ENCODE measurements at regions not wholly inside any gene's neighbourhood (a gene's known extent, or its start where the extent isn't known, plus 50 kb on each side); places are given as distances from the start of the nearest gene placed in this dataset.

DNA sequence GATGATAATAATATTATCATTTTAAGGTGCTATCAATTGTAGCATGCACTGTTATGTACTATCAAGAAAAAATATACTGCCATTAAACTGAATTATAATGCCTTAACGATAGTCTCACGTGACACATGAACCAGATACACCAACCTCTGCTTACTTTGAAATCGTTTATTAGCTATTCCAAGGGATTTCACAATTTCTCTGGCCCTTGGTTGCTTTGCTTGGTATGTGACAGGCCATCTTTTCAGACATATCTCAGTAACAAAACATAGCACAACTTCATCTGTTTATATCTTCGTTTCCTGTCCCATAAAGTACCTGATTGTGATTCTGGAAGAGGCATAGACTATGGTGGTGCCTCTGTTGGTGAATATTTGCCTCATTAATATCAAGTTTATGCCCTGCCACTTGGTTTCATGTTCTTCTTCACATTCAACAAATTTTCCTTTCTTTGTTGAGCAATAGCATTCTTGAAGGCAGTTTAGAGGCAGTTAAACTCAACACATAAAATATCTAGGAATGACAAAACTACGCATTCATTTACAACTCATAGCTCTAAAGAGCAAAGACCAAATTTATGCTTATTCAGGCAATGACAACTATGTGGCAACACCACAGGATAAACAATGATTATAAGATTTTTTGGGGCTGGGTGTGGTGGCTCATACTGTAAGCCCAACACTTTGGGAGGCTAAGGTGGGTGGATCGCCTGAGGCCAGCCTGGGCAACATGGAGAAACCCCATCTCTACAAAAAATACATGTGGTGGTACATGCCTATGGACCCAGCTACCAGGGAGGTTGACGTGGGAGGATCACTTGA, 84.3 kb downstream of the MCFD2 start:
- intact Hi-C loops (cut with micrococcal nuclease): no loop called here
- Histone ChIP-seq H3K9me3 (replicated peaks) (no peaks in the 10 kb centered on the region), H3K27me3 (ENCODE audit: low read depth) (no peaks in the 10 kb centered on the region), H3K4me1 (peaks cover 11% of the 10 kb centered on the region), H3K4me3 (no peak overlapping the region), H3K36me3 (no peaks in the 10 kb centered on the region), H3K27ac (replicated peaks) (no peak overlapping the region)
- DNase-seq: no peak
- TF ChIP-seq, protein P1, sequence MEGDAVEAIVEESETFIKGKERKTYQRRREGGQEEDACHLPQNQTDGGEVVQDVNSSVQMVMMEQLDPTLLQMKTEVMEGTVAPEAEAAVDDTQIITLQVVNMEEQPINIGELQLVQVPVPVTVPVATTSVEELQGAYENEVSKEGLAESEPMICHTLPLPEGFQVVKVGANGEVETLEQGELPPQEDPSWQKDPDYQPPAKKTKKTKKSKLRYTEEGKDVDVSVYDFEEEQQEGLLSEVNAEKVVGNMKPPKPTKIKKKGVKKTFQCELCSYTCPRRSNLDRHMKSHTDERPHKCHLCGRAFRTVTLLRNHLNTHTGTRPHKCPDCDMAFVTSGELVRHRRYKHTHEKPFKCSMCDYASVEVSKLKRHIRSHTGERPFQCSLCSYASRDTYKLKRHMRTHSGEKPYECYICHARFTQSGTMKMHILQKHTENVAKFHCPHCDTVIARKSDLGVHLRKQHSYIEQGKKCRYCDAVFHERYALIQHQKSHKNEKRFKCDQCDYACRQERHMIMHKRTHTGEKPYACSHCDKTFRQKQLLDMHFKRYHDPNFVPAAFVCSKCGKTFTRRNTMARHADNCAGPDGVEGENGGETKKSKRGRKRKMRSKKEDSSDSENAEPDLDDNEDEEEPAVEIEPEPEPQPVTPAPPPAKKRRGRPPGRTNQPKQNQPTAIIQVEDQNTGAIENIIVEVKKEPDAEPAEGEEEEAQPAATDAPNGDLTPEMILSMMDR (IDR thresholded peaks at IDR 0.05; ENCODE audit: borderline replicate concordance): no peak

DNA sequence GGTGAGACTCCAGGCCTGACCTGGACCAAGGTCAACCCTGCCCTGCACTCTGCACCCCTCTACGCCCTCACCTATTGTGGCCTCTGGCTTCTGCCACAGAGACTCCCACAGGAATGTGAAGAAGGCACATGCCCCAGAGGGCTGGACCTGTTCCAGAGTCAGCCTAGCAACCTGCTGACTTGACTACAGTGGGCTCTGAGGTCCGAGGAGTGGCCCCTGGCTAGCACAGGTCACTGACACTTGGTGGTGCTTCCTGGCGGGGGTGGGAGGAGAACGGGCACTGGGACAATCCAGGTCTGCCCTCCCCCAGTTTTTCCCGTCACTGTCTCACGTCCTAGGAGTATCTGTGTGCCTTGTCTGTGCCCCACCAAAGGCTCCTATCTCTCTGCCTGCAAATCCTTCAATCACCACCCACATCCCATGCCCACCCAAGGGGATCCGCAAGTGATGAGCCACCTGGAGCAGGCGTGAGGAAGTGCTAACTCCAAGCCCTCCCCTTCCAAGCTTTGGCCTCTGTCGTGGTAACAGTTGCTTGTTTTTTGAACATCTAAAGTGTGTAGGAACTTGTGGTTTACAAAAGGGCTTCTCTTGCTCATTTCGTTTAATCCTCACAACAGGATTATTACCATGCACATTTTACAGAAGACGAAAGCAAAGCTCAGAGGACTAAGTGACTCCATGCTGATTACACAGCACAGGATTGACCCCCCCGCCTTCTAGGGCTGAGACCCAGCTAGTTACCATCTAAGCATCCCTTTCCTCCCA, 86.2 kb downstream of the MCFD2 start:
- no peak for DNase-seq
- intact Hi-C loops (cut with micrococcal nuclease): no loop called here
- no peak overlapping the region for H3K4me3 ChIP-seq
- no peaks in the 10 kb centered on the region for H3K27me3 ChIP-seq (ENCODE audit: low read depth)
- no peaks in the 10 kb centered on the region for H3K36me3 ChIP-seq
- TF ChIP-seq, protein P1 (IDR thresholded peaks at IDR 0.05; ENCODE audit: borderline replicate concordance): no peak
- H3K9me3 ChIP-seq (replicated peaks): no peaks in the 10 kb centered on the region
- H3K27ac ChIP-seq (replicated peaks): no peak overlapping the region
- peaks cover 9% of the 10 kb centered on the region for H3K4me1 ChIP-seq

DNA sequence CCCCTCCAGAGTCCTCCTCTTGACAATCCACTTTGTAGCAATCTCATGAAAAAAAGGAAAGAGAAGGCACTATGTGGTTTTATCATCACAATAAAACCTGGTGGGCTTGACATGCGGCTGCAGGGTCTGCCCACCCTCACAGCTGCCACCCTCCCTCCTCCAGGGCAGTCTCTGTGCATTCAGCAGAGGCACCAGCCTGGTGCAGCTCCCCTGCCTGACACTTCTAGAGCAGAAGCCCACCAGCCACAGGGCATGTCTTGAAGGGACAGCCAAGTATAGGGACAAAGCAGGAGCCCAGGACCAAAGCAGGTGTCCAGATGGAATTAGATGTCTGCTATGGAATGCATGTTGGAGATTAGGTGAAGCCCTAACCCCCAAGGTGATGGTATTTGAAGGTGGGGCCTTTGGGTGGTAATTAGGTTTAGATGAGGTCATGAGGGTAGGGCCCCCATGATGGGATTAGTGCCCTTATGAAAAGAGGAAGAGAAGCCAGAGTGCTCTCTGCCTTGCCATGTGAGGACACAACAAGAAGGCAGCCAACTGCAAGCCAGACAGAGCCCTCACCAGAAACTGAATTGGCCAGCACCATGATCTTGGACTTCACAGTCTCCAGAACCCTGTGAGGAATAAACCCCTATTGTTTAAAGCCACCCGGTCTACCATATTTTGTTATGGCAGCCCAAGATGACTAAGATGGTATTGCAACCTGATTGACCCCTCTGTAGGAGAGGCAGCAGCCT, 86.9 kb downstream of the MCFD2 start:
- intact Hi-C loops (cut with micrococcal nuclease): no loop called here
- H3K9me3 ChIP-seq (replicated peaks): no peaks in the 10 kb centered on the region

DNA sequence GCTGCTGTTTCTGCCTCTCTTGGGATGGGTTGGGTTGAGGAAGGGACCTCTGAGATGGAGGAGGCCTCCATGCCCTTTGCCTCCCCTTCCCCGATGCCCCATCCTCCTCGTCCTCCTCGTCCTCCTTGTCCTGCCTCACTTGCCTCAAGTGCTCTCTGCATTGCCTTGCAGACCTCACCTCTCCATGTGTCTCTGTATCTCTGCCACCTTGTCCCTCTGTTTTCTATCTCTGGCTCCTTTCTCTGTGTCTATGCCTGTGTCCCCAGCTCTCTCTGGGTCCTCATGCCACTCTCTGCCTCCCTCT, 87.5 kb downstream of the MCFD2 start:
- H3K27ac ChIP-seq (replicated peaks): no peak overlapping the region
- H3K36me3 ChIP-seq: no peaks in the 10 kb centered on the region
- no peak overlapping the region for H3K4me3 ChIP-seq
- peaks cover 9% of the 10 kb centered on the region for H3K4me1 ChIP-seq
- intact Hi-C loops (cut with micrococcal nuclease): no loop called here
- no peaks in the 10 kb centered on the region for H3K9me3 ChIP-seq (replicated peaks)
- H3K27me3 ChIP-seq (ENCODE audit: low read depth): no peaks in the 10 kb centered on the region
- DNase-seq: no peak
- TF ChIP-seq, protein P1 (IDR thresholded peaks at IDR 0.05; ENCODE audit: borderline replicate concordance): no peak

More for the DNA sequence above, 86.9 kb downstream of the MCFD2 start:
- no peaks in the 10 kb centered on the region for H3K36me3 ChIP-seq
- TF ChIP-seq, protein P1 (IDR thresholded peaks at IDR 0.05; ENCODE audit: borderline replicate concordance): no peak
- no peak overlapping the region for H3K27ac ChIP-seq (replicated peaks)
- no peak overlapping the region for H3K4me3 ChIP-seq
- DNase-seq: no peak
- H3K27me3 ChIP-seq (ENCODE audit: low read depth): no peaks in the 10 kb centered on the region
- peaks cover 9% of the 10 kb centered on the region for H3K4me1 ChIP-seq

DNA sequence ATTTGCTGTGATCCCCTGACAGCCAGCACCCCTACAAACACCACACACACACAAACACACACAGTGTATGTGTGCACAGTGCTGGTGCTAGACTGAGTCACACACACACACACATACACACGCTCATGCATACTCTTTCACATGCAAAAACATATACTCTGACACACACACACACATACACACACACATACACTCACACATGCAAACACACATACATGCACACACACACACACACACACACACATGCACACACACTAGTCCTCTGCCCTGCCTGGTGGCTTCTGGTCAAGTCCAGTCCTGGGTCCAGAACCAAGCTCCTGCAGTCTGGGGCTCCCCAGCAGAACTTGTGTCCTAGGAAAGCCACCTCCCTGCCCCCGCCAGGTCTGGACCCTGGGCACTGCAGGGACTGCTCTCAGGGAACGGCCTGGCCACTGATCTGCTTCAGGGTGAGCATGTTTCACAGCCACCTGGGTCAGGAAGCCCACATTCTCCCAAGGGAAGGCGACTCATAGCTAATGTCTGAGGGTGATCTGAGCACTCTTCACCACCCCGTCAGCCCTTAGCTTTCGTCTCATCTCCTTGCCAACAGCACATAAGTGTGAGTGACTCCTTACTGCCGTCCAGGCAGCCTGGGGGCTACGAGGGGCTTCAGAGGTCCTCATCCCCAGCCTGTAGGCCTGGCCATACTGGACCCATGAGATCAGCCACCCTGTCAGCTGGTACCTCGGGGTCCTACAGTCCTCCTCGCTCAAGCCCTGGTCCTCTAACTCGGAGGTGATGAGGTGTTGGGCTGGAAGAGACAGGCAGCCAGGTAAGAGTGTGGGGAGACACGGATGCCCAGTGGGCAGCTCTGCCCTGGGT, 88.1 kb downstream of the MCFD2 start:
- Histone ChIP-seq H3K4me3 (no peak overlapping the region), H3K36me3 (no peaks in the 10 kb centered on the region), H3K27ac (replicated peaks) (no peak overlapping the region), H3K27me3 (ENCODE audit: low read depth) (no peaks in the 10 kb centered on the region), H3K4me1 (peaks cover 13% of the 10 kb centered on the region), H3K9me3 (replicated peaks) (no peaks in the 10 kb centered on the region)
- intact Hi-C loops (cut with micrococcal nuclease): no loop called here
- TF ChIP-seq, protein P1 (IDR thresholded peaks at IDR 0.05; ENCODE audit: borderline replicate concordance): no peak
- no peak for DNase-seq
